ENCODE measurements at regions not wholly inside any gene's neighbourhood (a gene's known extent, or its start where the extent isn't known, plus 50 kb on each side); places are given as distances from the start of the nearest gene placed in this dataset.

- intact Hi-C loops (cut with micrococcal nuclease): no loop called here
- POLR2A ChIA-PET: no interaction called here
- TF ChIP-seq JUND (IDR thresholded peaks at IDR 0.05) (no peak), CTCF (IDR thresholded peaks at IDR 0.05 in 2 of 3, conservative IDR thresholded peaks at IDR 0.05 in 1 of 3; ENCODE audit: borderline replicate concordance in 1 of 3, insufficient read depth in 1 of 3, low read depth in 2 of 3, low read length in 2 of 3) (no peak), FOSL1 (IDR thresholded peaks at IDR 0.05; ENCODE audit: low read depth) (no peak), MAX (IDR thresholded peaks at IDR 0.05) (no peak), TCF7L2 (IDR thresholded peaks at IDR 0.05; ENCODE audit: borderline replicate concordance, extremely low read depth, insufficient read depth, insufficient read length) (no peak), EZH2phosphoT487 (IDR thresholded peaks at IDR 0.05; ENCODE audit: borderline replicate concordance) (no peak), ZNF274 (IDR thresholded peaks at IDR 0.05; ENCODE audit: low read depth, low read length) (no peak), ZFX (IDR thresholded peaks at IDR 0.05) (no peak), EGR1 (IDR thresholded peaks at IDR 0.05; ENCODE audit: low read depth) (no peak), SP1 (IDR thresholded peaks at IDR 0.05; ENCODE audit: low read depth) (no peak), POLR2AphosphoS5 (IDR thresholded peaks at IDR 0.05; ENCODE audit: low read depth, low read length) (no peak), SRF (IDR thresholded peaks at IDR 0.05; ENCODE audit: low read depth) (no peak), SIN3A (IDR thresholded peaks at IDR 0.05; ENCODE audit: low read depth) (no peak)
- no peaks in the 10 kb centered on the region for H3K4me1 ChIP-seq (ENCODE audit: control insufficient read depth in 1 of 2, insufficient read depth in 2 of 2, low read length in 2 of 2)
- ATAC-seq (no peak), DNase-seq (ENCODE audit: low read depth, low spot score) (no peak)
- H3K27me3 ChIP-seq (ENCODE audit: insufficient read depth, low read length): no peaks in the 10 kb centered on the region
- no peak overlapping the region for H3K9ac ChIP-seq (ENCODE audit: low read length)
- RAD21 ChIA-PET (ENCODE audit: low non-redundant PET in 1 of 2, low total read pairs in 2 of 2, uncharacterized antibody in 2 of 2, unreplicated experiment in 2 of 2): no interaction called here
- H3K9me3 ChIP-seq (ENCODE audit: control insufficient read depth in 1 of 2, insufficient read depth in 1 of 2, low read depth in 1 of 2, low read length in 2 of 2): no peaks in the 10 kb centered on the region
- no peak overlapping the region for H2AFZ ChIP-seq (ENCODE audit: low read depth, low read length, poor library complexity, severe bottlenecking)
- H3K79me2 ChIP-seq (ENCODE audit: insufficient read depth, low read length): no peaks in the 10 kb centered on the region
- H3K36me3 ChIP-seq (ENCODE audit: control insufficient read depth in 1 of 2, insufficient read depth in 2 of 2, low read length in 2 of 2): no peaks in the 10 kb centered on the region
- CTCF ChIA-PET: no interaction called here
- no peak overlapping the region for H3K4me2 ChIP-seq (ENCODE audit: low read length)
- no peak overlapping the region for H3K27ac ChIP-seq (ENCODE audit: low read depth, low read length)
- H3K9me2 ChIP-seq (ENCODE audit: insufficient read depth): no peaks in the 10 kb centered on the region
- no peak overlapping the region for H3K4me3 ChIP-seq (replicated peaks in 1 of 2; ENCODE audit: low read depth in 1 of 2, low read length in 2 of 2)
- no TSS peak for BruUV-seq (replicated peaks)
- H4K20me1 ChIP-seq (ENCODE audit: insufficient read depth): no peaks in the 10 kb centered on the region; the same call in 1 of the 2 replicates
These were observed 63.7 kb upstream of the COL21A1 start for GRCh38 chr6:56311061-56311460.

Data from HCT116 (cell line).